T-helper 1 cell treated with Interleukin-12 subunit alpha and Interleukin-12 subunit beta and Interleukin-4 antibody, amounts not matched to agents 30 ng/mL and 1 ng/mL, for 36 hours (primary cell): ENCODE measurements at regions not wholly inside any gene's neighbourhood (a gene's known extent, or its start where the extent isn't known, plus 50 kb on each side); places are given as distances from the start of the nearest gene placed in this dataset.

Experiments
- intact Hi-C: fragments of 100-400 bp; cut with micrococcal nuclease; formaldehyde crosslinking; loops from one replicate; pipeline ENCODE4 v1.15.1; 2024

- intact Hi-C loops = no loop called here
Measured at GRCh38 chr13:80133631-80134261, 207.2 kb downstream of the SPRY2 start.

GRCh38 chr13:80132741-80133601 lies 208.0 kb downstream of the SPRY2 start:
- intact Hi-C loops = no loop called here

GRCh38 chr13:80131204-80131603 lies 209.7 kb downstream of the SPRY2 start:
- intact Hi-C loops = no loop called here

- intact Hi-C loops = no loop called here
Measured at GRCh38 chr13:80126389-80127068, 214.4 kb downstream of the SPRY2 start.

GRCh38 chr13:80123945-80124344 lies 217.0 kb downstream of the SPRY2 start:
- intact Hi-C loops = no loop called here

GRCh38 chr13:80121038-80121437 lies 219.9 kb downstream of the SPRY2 start:
- intact Hi-C loops = no loop called here

- intact Hi-C loops = no loop called here
Measured at GRCh38 chr13:80118506-80118905, 222.4 kb downstream of the SPRY2 start.

GRCh38 chr13:80118099-80118498 lies 222.8 kb downstream of the SPRY2 start:
- intact Hi-C loops = no loop called here

GRCh38 chr13:80117515-80117914 lies 223.4 kb downstream of the SPRY2 start:
- intact Hi-C loops = no loop called here

- intact Hi-C loops = no loop called here
Measured at GRCh38 chr13:80116107-80116506, 224.8 kb downstream of the SPRY2 start.

- intact Hi-C loops = no loop called here
Measured at GRCh38 chr13:80115616-80116015, 225.3 kb downstream of the SPRY2 start.

GRCh38 chr13:80113714-80114454 lies 227.0 kb downstream of the SPRY2 start:
- intact Hi-C loops = no loop called here

- intact Hi-C loops = no loop called here
Measured at GRCh38 chr13:80109303-80109702, 231.6 kb downstream of the SPRY2 start.

- intact Hi-C loops = no loop called here
Measured at GRCh38 chr13:80105350-80105749, 235.6 kb downstream of the SPRY2 start.

- intact Hi-C loops = no loop called here
Measured at GRCh38 chr13:80101040-80101439, 239.9 kb downstream of the SPRY2 start.

- intact Hi-C loops = no loop called here
Measured at GRCh38 chr13:80100636-80101035, 240.3 kb downstream of the SPRY2 start.

GRCh38 chr13:80097561-80097960 lies 243.4 kb downstream of the SPRY2 start:
- intact Hi-C loops = no loop called here

GRCh38 chr13:80096383-80096782 lies 244.5 kb downstream of the SPRY2 start:
- intact Hi-C loops = no loop called here

GRCh38 chr13:80094526-80094925 lies 246.4 kb downstream of the SPRY2 start:
- intact Hi-C loops = no loop called here

- intact Hi-C loops = no loop called here
Measured at GRCh38 chr13:80093888-80094287, 247.0 kb downstream of the SPRY2 start.

- intact Hi-C loops = no loop called here
Measured at GRCh38 chr13:80086304-80086721, 254.6 kb downstream of the SPRY2 start.
